GM21526 (cell line): ENCODE measurements at regions not wholly inside any gene's neighbourhood (a gene's known extent, or its start where the extent isn't known, plus 50 kb on each side); places are given as distances from the start of the nearest gene placed in this dataset.
"Not testable (repeated sequence)": the region's sequence is repeated elsewhere in the genome, so short reads cannot be mapped to it uniquely, and the experiment has no call there.

ENCODE experiments used
- ATAC-seq: cut with Tn5 transposase; IDR thresholded peaks from one replicate; pipeline ENCODE4 v1.9.1; 2021; ENCODE audit warnings: moderate library complexity; ENCODE audit not compliant: unreplicated experiment, low FRiP score

DNA sequence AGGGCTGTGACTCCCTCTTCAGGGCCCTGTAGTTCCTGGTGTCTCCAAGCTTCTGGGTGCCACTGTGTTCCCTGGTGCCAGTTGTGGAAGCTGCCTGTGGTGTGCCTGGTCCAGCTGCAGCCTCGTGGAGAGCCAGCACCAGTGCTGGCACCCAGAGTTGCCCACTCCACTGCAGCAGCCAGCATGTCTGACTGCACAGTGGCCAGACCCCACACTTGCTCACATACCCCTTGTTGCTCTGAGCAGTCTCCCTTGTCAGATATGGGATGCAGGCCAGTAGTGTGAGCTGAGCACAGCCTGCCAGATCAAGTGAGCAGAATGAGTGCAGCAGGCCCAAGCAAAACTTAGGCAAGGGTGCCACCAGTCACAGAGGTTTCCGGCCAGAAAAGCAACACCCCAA, 108.6 kb downstream of the ZMAT1 start:
- ATAC-seq = no peak

DNA sequence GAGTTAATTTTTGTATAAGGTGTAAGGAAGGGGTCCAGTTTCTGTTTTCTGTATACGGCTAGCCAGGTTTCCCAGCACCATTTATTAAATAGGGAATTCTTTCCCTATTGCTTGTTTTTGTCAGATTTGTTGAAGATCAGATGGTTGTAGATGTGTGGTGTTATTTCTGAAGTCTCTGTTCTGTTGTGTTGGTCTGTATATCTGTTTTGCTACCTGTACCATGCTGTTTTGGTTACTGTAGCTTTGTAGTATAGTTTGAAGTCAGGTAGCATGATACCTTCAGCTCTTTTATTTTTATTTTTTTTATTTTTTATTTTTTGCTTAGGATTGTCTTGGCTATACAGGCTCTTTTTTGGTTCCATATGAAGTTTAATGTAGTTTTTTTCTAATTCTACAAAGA, 114.1 kb downstream of the ZMAT1 start:
- ATAC-seq = not testable (repeated sequence)

DNA sequence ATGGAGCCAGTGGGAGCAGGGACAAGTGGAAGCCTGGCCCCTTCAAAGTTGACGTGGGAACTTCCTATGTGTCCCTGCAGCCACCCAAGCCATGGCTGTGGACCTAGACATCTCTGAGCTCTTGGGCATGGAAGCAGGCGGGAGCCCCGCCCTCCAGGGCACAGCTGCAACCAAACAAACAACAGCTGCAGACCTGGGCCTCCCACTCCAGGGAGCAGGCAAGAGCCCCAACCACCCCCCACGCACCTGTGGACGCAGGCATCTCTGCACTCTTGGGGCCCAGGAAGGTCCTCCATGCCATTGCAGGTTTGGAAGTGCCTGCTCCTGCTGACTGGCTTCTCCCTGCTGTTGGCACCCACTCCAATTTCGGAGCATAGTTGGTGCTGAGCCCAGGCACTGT, 118.6 kb downstream of the ZMAT1 start:
- ATAC-seq = no peak

DNA sequence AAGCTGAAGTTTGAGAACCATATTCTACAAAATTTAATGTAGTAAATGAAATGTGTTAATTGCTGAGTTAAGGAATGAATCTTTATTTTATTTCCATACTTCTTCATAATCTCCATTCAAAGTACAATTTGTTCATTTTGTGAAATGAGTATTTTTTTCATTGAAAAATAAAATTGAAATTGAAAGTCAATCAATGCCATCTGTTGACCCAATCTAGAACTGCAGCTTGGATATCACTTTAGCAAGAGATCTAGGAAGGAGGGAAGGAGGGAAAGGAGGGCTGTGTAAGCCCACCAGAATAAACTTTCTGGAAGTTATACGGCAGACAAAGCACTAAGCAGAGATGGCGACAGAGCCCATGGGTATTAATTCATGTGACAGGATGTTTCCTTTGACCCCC, 128.4 kb downstream of the ZMAT1 start:
- ATAC-seq = no peak

DNA sequence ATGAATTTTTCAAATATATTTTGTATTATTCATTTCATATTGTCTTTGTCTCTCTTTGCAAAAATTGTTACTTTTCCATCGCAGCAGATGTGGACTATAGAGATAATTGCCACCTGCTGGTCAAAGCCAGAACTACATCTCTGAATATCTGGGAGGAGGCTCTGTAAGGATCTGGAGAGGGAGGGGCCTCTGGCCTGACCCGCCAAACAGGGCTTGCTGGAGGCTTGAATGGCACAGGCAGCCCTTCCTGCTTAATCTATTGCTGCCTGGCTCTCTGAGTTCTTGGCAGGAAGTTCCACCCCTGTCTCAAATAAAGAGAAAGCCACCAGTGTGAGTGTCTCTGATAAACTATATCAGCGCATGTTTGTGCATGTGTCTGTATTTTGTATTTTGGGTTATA, 132.4 kb downstream of the ZMAT1 start:
- peak; percentile 96 for ATAC-seq

DNA sequence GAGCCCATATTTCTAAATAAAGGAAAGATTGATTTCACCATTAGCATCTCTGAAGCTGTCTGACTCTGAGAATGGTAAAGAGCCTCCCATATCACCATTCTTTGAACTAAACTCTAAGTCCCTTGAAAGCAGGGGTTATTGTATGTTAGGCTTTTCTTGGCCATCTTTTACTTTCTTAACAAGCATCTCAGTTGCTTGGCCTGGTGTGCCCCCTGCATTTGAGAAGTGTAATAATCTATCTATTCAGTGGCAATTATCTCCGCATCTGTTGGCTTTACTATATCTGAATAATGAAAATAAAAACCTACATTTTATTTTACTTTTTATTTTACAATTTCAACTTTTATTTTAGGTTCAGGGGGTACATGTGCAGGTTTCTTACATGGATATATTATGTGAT, 128.3 kb upstream of the ARMCX2 start:
- ATAC-seq = no peak

DNA sequence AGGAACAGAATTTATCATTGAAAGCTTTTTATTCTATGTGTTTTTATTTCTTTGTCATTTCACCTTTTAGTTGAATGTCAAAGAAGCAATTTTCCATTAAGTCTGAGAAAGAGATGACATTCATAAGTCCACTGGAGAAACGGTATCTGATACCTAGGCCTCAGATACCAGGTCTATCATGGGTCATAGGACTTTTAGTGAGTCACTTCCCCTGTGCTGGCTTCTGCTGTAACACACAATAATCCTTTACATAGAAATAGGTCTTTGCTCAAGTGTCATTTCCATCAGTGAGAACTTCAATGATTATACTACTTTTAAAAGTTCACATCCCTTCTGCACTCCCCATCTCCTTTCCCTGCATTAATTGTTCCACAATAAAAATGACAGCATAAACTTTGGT, 125.5 kb upstream of the ARMCX2 start:
- ATAC-seq = no peak

DNA sequence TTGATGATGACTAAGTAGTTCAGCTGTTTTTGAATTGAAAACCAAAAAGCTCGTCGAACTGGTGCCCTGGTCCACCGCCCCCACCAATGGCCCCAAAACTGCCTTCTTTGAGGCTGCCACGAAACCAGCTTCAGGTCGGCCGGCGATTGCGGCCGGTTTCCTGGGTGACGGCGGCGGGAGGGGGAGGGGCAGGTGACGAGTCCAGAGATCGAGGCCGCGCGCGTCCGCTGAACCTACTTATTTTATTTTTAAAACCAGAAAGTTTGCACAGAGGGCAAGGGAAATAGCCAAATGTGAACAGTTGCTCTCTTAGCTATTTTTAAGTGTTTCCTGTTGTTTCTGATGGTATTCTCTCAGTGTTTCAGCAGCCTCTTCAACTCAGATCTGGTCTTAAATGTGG, 120.8 kb upstream of the ARMCX2 start:
- not testable (repeated sequence) for ATAC-seq

DNA sequence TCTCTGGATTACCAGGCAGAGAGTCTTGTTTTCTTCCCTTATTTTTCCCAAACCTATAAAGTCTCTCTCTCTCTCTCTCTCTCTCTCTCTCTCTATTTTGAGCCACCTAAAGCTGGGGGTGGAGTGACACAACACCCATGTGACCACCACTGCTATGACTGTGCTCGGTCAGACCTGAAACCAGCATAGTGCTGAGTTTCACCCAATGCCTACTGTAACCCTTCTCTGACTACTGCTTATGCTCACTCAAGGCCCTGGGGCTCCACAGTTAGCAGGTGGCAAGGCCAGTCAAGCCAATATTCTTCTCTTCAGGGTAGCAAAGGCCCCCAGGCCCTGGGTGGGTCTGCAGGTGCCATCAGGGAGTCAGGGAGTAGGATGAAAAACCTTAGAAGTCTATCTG, 114.7 kb upstream of the ARMCX2 start:
- ATAC-seq = peak; percentile 100

DNA sequence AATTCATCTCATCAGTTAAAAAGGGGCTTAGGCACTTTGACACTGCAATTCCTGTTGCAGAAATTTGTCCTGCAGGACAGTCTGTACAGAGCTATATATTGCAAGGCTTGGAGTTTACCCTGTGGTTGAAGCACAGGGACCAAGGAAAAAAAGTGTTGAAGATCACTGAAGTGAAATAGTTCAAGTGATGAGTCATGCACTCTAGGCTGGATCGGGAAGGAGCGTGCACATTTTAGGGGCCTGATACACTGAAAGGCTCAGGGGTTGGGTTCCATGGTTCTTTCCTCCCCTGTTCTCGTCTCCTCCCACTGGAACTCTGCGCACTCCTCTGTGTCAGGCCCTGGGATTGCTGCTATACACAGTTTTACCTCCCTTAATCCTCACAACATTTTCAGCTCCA, 104.9 kb upstream of the ARMCX2 start:
- ATAC-seq = no peak

DNA sequence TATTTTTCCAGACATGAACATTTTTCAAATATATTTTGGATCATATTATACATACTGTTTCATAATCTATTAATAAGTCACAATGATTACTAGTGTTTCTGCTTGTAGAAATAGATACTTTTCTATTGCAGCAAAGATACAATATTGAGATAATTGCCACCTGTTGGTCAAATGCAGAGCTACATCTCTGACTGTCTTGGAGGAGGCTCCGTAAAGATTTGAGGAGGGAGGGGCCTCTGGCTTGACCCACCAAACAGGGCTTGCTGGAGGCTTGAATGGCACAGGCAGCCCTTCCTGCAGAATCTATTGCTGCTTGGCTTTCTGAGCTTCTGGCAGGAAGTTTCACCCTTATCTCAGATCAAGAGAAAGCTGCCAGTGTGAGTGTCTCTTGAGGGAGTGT, 99.3 kb upstream of the ARMCX2 start:
- peak; percentile 80 for ATAC-seq

DNA sequence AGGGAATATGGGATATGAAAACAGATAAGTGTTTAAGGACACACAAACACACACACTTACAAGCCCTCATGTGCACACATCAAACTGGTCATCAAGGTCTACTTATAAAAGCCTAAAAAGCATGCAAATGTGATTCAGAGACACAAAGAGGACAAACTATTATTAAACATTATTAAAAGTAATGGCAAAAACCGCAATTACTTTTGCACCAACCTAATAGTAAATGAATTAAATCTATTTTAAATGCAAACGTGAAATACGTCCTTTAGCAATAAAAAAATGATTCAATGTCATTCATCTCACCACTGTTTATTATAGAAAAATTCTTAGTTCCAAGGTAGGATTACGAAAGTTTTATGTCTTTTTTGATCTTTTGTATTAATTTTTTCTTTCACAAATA, 91.1 kb upstream of the ARMCX2 start:
- ATAC-seq = no peak

DNA sequence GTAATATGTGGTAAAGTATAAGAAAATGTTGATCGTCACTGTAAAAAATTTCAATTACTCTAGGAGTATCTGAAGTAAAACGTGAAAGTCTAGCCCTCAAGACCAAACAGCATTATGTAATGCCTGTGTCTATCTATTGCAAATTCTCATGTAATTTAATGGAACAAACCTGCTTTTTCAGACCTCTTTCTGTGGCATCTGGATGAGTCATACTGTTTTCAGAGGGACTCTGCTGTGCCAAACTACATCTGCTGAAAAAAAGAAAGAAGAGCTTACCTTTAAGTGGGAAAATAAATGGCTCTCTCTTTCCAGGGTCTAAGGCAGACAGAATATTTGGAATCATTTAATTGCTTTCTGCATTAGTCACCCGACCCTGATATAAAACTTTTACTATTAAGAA, 89.8 kb upstream of the ARMCX2 start:
- ATAC-seq = no peak

DNA sequence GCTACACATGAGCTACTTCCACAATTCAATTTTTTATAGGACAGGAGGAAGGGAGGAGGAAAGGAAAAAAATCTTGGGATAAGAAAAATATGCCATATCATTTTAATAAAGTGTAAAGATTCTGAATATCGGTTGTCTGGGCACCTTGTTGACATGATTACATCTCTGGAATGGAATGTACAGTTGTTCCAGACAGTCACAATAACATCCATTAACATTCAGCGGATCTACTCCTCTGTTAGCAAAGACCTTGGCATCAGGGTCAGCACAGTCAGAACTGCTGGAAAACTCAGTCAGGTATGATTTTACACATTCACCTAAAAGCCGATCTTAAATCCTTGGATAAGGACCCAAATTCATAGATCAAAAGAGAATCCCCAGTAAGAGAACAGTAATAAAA, 85.4 kb upstream of the ARMCX2 start:
- no peak for ATAC-seq

DNA sequence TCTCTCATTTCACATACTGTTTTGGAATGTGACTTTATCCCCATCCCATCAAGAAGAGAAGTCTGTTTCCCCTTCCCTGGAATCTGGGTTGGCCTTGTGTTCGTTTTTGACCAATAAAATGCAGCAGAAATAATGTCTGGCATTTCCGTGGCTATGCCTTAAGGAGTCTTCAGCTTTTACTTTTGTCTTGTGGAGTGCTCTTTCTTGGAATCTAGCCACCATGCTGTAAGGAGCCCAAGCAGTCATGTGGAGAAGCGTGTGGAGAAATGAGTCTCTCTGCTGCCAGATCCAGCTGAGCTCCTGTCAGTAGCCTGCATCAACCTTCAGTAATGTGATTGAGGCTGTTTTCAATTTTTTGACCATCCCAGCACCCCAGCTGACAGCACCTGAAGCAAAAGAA, 84.4 kb upstream of the ARMCX2 start:
- ATAC-seq = no peak

DNA sequence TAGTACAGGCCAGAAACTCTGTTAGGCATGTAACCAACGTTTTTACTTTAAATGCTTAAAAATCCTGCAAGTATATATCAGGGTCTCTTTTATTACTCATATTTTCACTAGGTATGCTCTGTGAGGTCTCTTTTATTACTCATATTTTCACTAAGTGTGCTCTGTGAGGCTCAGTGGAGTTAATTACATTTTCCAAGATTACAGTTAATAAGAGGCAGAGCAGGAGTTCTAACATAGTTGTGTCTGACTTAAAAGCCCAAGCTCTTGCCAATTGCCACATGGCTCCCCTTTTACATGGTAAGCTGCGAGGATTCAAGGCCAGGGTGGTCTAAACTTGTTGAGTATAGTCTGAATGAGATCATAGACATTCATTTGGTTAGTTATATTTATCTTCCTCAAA, 81.0 kb upstream of the ARMCX2 start:
- ATAC-seq = no peak

DNA sequence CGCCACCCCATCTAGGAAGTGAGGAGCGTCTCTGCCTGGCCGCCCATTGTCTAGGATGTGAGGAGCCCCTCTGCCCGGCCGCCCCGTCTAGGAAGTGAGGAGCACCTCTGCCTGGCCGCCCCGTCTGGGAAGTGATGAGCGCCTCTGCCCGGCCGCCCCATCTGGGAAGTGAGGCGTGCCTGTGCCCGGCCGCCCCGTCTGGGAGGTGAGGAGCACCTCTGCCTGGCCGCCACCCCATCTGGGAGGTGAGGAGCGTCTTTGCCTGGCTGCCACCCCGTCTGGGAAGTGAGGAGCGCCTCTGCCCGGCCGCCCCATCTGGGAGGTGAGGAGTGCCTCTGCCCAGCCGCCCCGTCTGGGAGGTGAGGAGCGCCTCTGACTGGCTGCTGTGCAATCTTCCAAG, 79.2 kb upstream of the ARMCX2 start:
- ATAC-seq = not testable (repeated sequence)

DNA sequence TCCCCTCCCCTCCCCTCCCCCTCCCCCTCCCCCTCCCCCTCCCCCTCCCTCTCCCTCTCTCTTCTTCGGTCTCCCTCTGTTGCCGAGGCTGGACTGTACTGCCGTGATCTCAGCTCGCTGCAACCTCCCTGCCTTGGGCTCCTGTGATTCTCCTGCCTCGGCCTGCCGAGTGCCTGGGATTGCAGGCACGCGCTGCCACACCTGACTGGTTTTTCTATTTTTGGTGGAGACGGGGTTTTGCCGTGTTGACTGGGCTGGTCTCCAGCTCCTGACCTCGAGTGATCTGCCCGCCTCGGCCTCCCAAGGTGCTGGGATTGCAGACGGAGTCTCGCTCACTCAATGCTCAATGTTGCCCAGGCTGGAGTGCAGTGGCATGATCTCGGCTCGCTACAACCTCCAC, 78.8 kb upstream of the ARMCX2 start:
- ATAC-seq = not testable (repeated sequence)

DNA sequence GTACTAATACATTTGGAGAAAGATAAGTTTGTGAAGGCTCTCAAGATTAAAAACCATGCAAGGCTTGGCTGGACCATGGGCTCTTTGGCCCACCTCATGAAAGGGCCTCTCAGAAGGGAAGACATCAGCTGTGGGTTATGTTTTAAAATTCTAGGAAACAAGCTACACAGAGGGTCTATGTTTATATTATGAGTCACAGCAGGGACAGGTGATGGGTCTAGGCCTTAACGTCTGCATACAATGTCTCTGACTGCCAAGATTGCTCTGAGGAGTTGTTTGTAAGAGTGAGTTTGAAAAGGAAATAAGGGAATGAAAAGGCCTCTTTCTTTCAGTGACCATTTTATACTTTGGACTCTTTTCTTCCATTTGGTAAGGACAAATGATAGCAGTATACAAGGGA, 77.0 kb upstream of the ARMCX2 start:
- ATAC-seq = no peak

DNA sequence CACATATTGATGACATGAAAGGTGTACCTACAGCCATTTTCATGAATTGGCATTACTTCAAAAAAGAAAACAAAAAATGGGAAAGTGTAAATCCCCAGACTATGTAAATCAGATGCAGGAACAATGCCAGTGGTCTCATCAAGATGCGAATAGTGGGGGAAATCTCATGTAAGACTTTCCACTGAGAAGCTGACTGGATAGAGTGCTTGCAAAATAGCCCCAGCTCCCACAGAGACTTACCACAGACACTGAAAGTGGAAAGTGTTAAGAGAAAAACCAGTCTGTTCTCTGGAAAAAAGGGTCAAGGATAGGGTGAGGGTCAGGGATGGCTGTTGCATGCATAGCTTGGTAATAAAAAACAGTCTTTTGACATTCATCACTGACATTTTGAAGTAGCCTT, 73.2 kb upstream of the ARMCX2 start:
- ATAC-seq = no peak

DNA sequence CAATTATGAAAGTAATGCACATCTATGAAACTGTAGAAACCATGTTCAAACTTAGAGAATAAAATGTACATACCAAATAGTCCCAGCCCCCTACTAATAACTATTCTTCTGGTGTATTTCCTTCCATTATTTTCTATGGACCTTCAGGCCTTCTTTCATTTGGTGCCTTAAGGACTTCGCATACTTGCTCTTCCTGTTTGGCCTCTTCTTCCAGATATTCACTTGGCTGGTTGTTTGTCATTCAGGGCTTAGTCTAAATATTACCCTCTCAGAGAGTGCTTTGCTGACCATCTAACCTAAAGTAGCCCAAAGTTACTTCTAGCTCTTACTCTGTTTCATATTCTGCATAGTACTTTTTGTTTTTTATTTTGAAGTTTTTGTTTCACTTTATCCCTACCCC, 70.3 kb upstream of the ARMCX2 start:
- ATAC-seq = no peak
